Body of pancreas (tissue), 4 donors: ENCODE measurements at regions not wholly inside any gene's neighbourhood (a gene's known extent, or its start where the extent isn't known, plus 50 kb on each side); places are given as distances from the start of the nearest gene placed in this dataset.

Experiments used
- ATAC-seq: fragments of 150-250 bp; one replicate; pipeline ENCODE4 v1.9.1; 2016
- DNase-seq, 4 donors: peaks; one replicate each; pipeline ENCODE4 v3.0.0-alpha.2; 2019
- H3K27ac ChIP-seq, 4 donors: fragments of 200-600 bp; sonication (generic); 1 replicate in 3 of 4; 2 replicates in 1 of 4; pipeline versions ENCODE4 v1.5.1 to v1.6.1; 2016 to 2019; ENCODE audit warnings: mild to moderate bottlenecking in 1 of 4, mixed read lengths in 1 of 4, moderate library complexity in 1 of 4
- H3K27me3 ChIP-seq, 2 donors: fragments of 200-600 bp; sonication (generic); one replicate each; pipeline ENCODE4 v1.6.0; 2016; ENCODE audit warnings: mild to moderate bottlenecking in 1 of 2
- H3K36me3 ChIP-seq, 2 donors: fragments of 200-600 bp; sonication (generic); replicated peaks in 1 of 2; 2 replicates each; pipeline ENCODE4 v1.5.1; 2016; ENCODE audit warnings: low read depth in 2 of 2; ENCODE audit not compliant: insufficient read depth in 1 of 2
- H3K4me1 ChIP-seq: fragments of 200-600 bp; sonication (generic); one replicate; pipeline ENCODE4 v1.6.0; 2016
- H3K4me3 ChIP-seq, 2 donors: fragments of 200-600 bp; sonication (generic); 1 replicate in 1 of 2; 2 replicates in 1 of 2; pipeline ENCODE4 v1.5.1; 2016 to 2019
- H3K9me3 ChIP-seq, 3 donors: fragments of 200-600 bp; sonication (generic); 1 replicate in 2 of 3; 2 replicates in 1 of 3; pipeline ENCODE4 v1.5.1; 2016
- POLR2A ChIP-seq, 3 donors: fragments of 450-650 bp; IDR thresholded peaks; one replicate each; pipeline ENCODE4 v1.6.1; 2016; ENCODE audit warnings: antibody characterized with exemption in 3 of 3, mild to moderate bottlenecking in 2 of 3
- WGBS, 2 donors: methylation state at CpG; one replicate each; pipeline ENCODE4 v1.1.5; 2017; 5-methylcytosine and 5-hydroxymethylcytosine counted together
- intact Hi-C: fragments of 100-400 bp; cut with DNase I; formaldehyde crosslinking; loops from one replicate; pipeline ENCODE4 v1.15.1; 2023
- TF ChIP-seq, protein P1 (sequence below), 7 experiments: fragments of 450-650 bp in 4 of 7; fragments of 200-600 bp in 3 of 7; sonication (generic) in 3 of 7; IDR thresholded peaks; one replicate each; pipeline ENCODE4 v1.5.1; 2016 to 2019; ENCODE audit warnings: antibody characterized with exemption in 7 of 7

DNA sequence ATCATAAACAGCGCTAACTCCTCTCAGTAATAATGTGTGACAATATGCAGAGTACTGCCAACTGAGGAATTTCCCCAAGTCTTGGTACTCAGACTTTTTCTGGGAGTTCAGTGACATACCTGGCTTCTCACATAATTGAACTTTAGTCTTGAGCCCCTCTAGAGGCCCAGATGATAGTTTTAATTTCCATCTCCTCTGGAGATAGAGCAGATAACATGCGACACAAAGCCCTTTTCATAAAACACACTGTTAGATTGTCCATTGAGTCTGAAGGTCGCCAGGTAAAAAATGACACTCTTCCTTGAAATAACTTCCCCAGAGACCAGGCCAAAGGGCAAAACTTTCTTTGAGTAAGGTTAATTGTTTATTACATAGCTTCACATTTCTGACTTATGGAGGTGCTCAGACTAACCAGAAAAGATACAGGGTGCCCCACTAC lies 476.0 kb downstream of the RASEF start:
- Histone ChIP-seq H3K36me3 (no peaks in the 10 kb centered on the region), H3K27me3 (no peaks in the 10 kb centered on the region), H3K4me1 (peaks cover 33% of the 10 kb centered on the region), H3K4me3 (no peak overlapping the region), H3K27ac (no peak overlapping the region), H3K9me3 (no peaks in the 10 kb centered on the region)
- no peak for ATAC-seq
- intact Hi-C loops: no loop called here
- 83 to 88% methylated on average over 3 of the region's 3 CpGs for WGBS, 2 donors
- TF ChIP-seq, protein P1, sequence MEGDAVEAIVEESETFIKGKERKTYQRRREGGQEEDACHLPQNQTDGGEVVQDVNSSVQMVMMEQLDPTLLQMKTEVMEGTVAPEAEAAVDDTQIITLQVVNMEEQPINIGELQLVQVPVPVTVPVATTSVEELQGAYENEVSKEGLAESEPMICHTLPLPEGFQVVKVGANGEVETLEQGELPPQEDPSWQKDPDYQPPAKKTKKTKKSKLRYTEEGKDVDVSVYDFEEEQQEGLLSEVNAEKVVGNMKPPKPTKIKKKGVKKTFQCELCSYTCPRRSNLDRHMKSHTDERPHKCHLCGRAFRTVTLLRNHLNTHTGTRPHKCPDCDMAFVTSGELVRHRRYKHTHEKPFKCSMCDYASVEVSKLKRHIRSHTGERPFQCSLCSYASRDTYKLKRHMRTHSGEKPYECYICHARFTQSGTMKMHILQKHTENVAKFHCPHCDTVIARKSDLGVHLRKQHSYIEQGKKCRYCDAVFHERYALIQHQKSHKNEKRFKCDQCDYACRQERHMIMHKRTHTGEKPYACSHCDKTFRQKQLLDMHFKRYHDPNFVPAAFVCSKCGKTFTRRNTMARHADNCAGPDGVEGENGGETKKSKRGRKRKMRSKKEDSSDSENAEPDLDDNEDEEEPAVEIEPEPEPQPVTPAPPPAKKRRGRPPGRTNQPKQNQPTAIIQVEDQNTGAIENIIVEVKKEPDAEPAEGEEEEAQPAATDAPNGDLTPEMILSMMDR (IDR thresholded peaks at IDR 0.05): no peak
- TF ChIP-seq POLR2A (IDR thresholded peaks at IDR 0.05): no peak
- DNase-seq: no peak

DNA sequence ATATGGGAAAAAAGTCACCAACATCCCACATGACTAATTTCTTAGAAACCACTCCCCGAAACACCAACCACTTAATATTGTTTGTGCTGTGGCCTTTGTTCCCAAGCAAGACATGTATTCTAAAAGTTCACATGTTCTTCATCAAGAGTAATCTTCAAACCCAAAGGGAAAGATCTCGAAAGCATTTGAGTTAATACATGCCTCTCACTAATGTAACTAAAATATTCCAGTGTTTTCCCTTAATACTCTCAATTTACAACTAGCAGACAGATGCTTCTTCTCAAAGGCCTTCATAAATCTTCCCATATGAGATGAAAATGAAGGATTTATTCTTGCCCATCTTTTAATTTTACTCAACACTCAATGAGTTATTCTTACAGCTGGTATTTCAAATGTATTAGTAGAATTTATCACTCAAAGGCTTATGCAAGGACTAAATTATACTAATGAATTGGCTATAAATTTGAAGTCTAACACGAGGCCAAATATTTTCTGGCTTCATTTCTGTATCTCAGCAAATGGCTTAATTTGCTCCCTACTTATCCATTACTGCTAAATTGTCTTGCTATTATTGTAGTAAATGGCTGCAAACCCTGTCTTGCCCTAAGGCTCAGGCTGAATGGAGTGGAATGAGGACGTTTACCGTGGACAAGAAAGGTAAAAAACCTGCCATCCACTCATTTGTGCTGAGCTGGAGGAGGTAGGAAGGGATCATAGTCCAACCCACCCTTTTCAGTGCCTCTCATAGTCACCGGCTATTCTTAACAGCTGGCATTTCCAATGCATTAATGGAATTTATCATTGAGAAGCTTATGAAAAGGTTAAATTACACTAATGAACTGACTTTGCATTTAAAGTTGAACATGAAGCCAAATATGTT lies 474.4 kb downstream of the RASEF start:
- Histone ChIP-seq H3K36me3 (no peaks in the 10 kb centered on the region), H3K4me1 (peaks cover 18% of the 10 kb centered on the region), H3K4me3 (no peak overlapping the region), H3K9me3 (no peaks in the 10 kb centered on the region), H3K27ac (no peak overlapping the region), H3K27me3 (no peaks in the 10 kb centered on the region)
- no peak for ATAC-seq
- no peak for TF ChIP-seq POLR2A (IDR thresholded peaks at IDR 0.05)
- TF ChIP-seq, protein P1 (IDR thresholded peaks at IDR 0.05): no peak
- intact Hi-C loops: no loop called here
- no peak for DNase-seq
- 75 to 80% methylated on average over 6 of the region's 6 CpGs for WGBS, 2 donors

DNA sequence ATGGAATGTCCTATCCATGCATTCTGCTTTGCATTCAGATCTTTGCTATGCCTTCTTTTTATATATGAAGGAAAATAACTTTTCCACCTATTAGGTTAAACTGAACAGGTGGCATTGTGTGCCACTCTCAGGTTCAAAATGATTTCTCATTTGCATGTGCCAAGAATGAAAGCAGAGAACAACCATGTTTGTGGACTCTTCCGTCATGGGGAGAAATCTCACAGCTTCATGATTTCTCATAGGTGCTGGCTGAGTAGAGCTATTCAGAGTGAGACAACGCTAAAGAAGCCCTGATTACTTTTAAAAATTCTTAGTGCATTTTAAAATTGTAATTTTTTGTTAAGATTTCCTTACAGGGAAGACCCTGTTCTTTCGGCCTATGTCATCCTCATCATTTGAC lies 472.1 kb downstream of the RASEF start:
- ATAC-seq (no peak), DNase-seq (no peak)
- Histone ChIP-seq H3K27ac (no peak overlapping the region), H3K9me3 (no peaks in the 10 kb centered on the region), H3K4me3 (no peak overlapping the region), H3K4me1 (peaks cover 6% of the 10 kb centered on the region), H3K36me3 (no peaks in the 10 kb centered on the region), H3K27me3 (no peaks in the 10 kb centered on the region)
- intact Hi-C loops: no loop called here
- 62% methylated on average over 3 of the region's 3 CpGs for WGBS, 2 donors
- TF ChIP-seq, protein P1 (IDR thresholded peaks at IDR 0.05): no peak
- TF ChIP-seq POLR2A (IDR thresholded peaks at IDR 0.05): no peak

DNA sequence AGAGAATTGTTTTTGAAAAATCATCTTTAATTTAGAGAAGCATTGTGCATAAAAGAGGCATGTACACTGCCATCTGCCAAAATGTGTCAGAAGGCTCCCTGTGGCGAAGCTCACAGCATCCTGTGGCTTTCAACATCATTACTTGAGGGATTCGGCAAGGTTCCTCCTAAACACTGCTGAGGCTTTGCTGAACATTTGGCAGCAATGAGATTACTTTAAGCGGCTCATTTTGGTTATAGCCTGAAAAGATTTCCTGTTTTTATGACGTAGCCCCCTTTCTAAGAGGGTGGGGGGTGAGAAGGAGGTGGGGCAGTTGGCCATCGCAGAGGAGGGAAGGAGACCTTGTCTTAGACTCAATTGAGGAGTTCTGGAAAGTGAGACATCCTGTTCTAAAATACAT lies 469.4 kb downstream of the RASEF start:
- Histone ChIP-seq H3K27ac (no peak overlapping the region), H3K4me3 (no peak overlapping the region), H3K4me1 (peaks cover 25% of the 10 kb centered on the region), H3K36me3 (no peaks in the 10 kb centered on the region), H3K27me3 (no peaks in the 10 kb centered on the region), H3K9me3 (no peaks in the 10 kb centered on the region)
- 57 to 85% methylated on average over 5 of the region's 5 CpGs for WGBS, 2 donors
- ATAC-seq (no peak), DNase-seq (no peak)
- no peak for TF ChIP-seq POLR2A (IDR thresholded peaks at IDR 0.05)
- TF ChIP-seq, protein P1 (IDR thresholded peaks at IDR 0.05): no peak
- intact Hi-C loops: no loop called here
